Vagina (tissue), 2 donors: ENCODE measurements at regions not wholly inside any gene's neighbourhood (a gene's known extent, or its start where the extent isn't known, plus 50 kb on each side); places are given as distances from the start of the nearest gene placed in this dataset.

ENCODE experiments used
- CTCF ChIP-seq, 3 experiments: fragments of 450-650 bp in 2 of 3; fragments of 200-600 bp in 1 of 3; sonication (generic) in 1 of 3; IDR thresholded peaks; one replicate each; pipeline ENCODE4 v1.5.1; 2017 to 2019; ENCODE audit warnings: antibody characterized with exemption in 3 of 3, mild to moderate bottlenecking in 2 of 3, moderate library complexity in 2 of 3
- POLR2AphosphoS5 ChIP-seq, 2 donors: sonication (generic); formaldehyde crosslinking; IDR thresholded peaks; one replicate each; pipeline ENCODE4 v1.9.0; 2017; ENCODE audit warnings: antibody characterized with exemption in 2 of 2, mild to moderate bottlenecking in 2 of 2, low read depth in 1 of 2; ENCODE audit not compliant: insufficient read depth in 1 of 2

GRCh38 chr18:54742659-54743604 lies 85.3 kb upstream of the RAB27B start:
- no peak for TF ChIP-seq CTCF (IDR thresholded peaks at IDR 0.05)
- TF ChIP-seq POLR2AphosphoS5 (IDR thresholded peaks at IDR 0.05; ENCODE audit: insufficient read depth in 1 of 2, low read depth in 1 of 2): no peak
